GM12878 (cell line): ENCODE measurements at regions not wholly inside any gene's neighbourhood (a gene's known extent, or its start where the extent isn't known, plus 50 kb on each side); places are given as distances from the start of the nearest gene placed in this dataset.

Experiments used
- ATAC-seq: fragments of 200-7000 bp; cut with Tn5 transposase; 3 replicates; pipeline ENCODE4 v1.9.1; 2020; ENCODE audit warnings: mild to moderate bottlenecking, moderate library complexity
- BruUV-seq: library from RNA; stranded (reverse); fragments of 400-500 nt; replicated peaks from 2 replicates; lab custom pipeline; 2021; lab: Mats Ljungman, UMichigan
- CTCF ChIA-PET: fragments of 300-600 bp; sonication (Branson Sonifier 250); formaldehyde crosslinking; extraction: SDS; loops from one replicate; lab custom pipeline; 2021; ENCODE audit warnings: inconsistent platforms; lab: Yijun Ruan, JAX
- POLR2A ChIA-PET: fragments of 350-600 bp; formaldehyde crosslinking; extraction: SDS; loops from one replicate; lab custom pipeline; 2021; ENCODE audit warnings: inconsistent platforms; lab: Charles Lee
- RAD21 ChIA-PET: fragments of 300-600 bp; sonication (Branson Sonifier 250); formaldehyde crosslinking; loops from one replicate; lab custom pipeline; 2023; ENCODE audit warnings: antibody characterized with exemption; ENCODE audit not compliant: unreplicated experiment; lab: Charles Lee
- SMC1A ChIA-PET: fragments of 300-600 bp; sonication (Branson Sonifier 250); formaldehyde crosslinking; loops from one replicate; lab custom pipeline; 2023; ENCODE audit not compliant: unreplicated experiment, uncharacterized antibody; lab: Charles Lee
- DNase-seq: peaks from one replicate; pipeline ENCODE4 v3.0.0-alpha.2; 2011; ENCODE audit warnings: low read depth, low spot score
- FAIRE-seq: peaks from 3 replicates; lab custom pipeline; 2011; peaks lifted over from hg19 to GRCh38; lab: Jason Lieb, UNC
- H2AFZ ChIP-seq: 2 replicates; pipeline ENCODE4 v1.6.0; 2011; ENCODE audit warnings: low read depth, low read length, control low read depth; ENCODE audit not compliant: control insufficient read depth
- H3K27ac ChIP-seq: 2 replicates; pipeline ENCODE4 v1.5.1; 2011; ENCODE audit warnings: control low read depth; ENCODE audit not compliant: control insufficient read depth, insufficient read depth
- H3K27me3 ChIP-seq, 2 experiments: replicated peaks in 1 of 2; 2 replicates each; pipeline versions ENCODE4 v1.6.0 to v1.6.1; 2011; ENCODE audit warnings: low read length in 1 of 2; ENCODE audit not compliant: control insufficient read depth in 2 of 2, insufficient read depth in 2 of 2
- H3K36me3 ChIP-seq, 2 experiments: 2 replicates each; pipeline ENCODE4 v1.5.1; 2011; ENCODE audit warnings: low read length in 1 of 2; ENCODE audit not compliant: control insufficient read depth in 2 of 2, insufficient read depth in 2 of 2
- H3K4me1 ChIP-seq: 2 replicates; pipeline ENCODE4 v1.6.1; 2011; ENCODE audit warnings: mild to moderate bottlenecking, low read length, moderate library complexity, mixed read lengths; ENCODE audit not compliant: control insufficient read depth, insufficient read depth
- H3K4me2 ChIP-seq: 2 replicates; pipeline ENCODE4 v1.6.0; 2011; ENCODE audit warnings: control low read depth; ENCODE audit not compliant: control insufficient read depth, insufficient read depth
- H3K4me3 ChIP-seq: fragments of 200-600 bp; sonication (generic); 2 replicates; pipeline ENCODE4 v1.5.1; 2016
- H3K79me2 ChIP-seq: 2 replicates; pipeline ENCODE4 v1.6.0; 2011; ENCODE audit warnings: low read length; ENCODE audit not compliant: control insufficient read depth, insufficient read depth
- H3K9ac ChIP-seq: 2 replicates; pipeline ENCODE4 v1.8.0; 2011; ENCODE audit warnings: low read length, control low read depth, mixed read lengths; ENCODE audit not compliant: control insufficient read depth, insufficient read depth
- H3K9me3 ChIP-seq: replicated peaks from 3 replicates; pipeline ENCODE4 v1.5.1; 2011; ENCODE audit warnings: mild to moderate bottlenecking, low read length; ENCODE audit not compliant: control insufficient read depth, insufficient read depth
- H4K20me1 ChIP-seq: 2 replicates; pipeline ENCODE4 v1.6.0; 2011; ENCODE audit not compliant: control insufficient read depth, insufficient read depth
- BCL11A ChIP-seq: IDR thresholded peaks from 2 replicates; pipeline ENCODE4 v1.6.1; 2011; ENCODE audit warnings: low read depth, low read length
- BMI1 ChIP-seq: fragments of 450-650 bp; IDR thresholded peaks from 2 replicates; pipeline ENCODE4 v1.6.1; 2016; ENCODE audit warnings: mild to moderate bottlenecking, moderate library complexity, borderline replicate concordance
- BRCA1 ChIP-seq: IDR thresholded peaks from 2 replicates; pipeline ENCODE4 v1.6.1; 2011; ENCODE audit warnings: low read depth, low read length, improper control_type of control experiment
- MEF2B ChIP-seq: fragments of 450-650 bp; IDR thresholded peaks from 2 replicates; pipeline ENCODE4 v1.6.1; 2018; ENCODE audit warnings: mild to moderate bottlenecking, moderate library complexity; ENCODE audit not compliant: partially characterized antibody, poor library complexity, severe bottlenecking
- MYB ChIP-seq: fragments of 150-350 bp; IDR thresholded peaks from 2 replicates; pipeline ENCODE4 v1.6.1; 2014; ENCODE audit warnings: mild to moderate bottlenecking, low read depth, low read length, borderline replicate concordance
- NFIC ChIP-seq: IDR thresholded peaks from 2 replicates; pipeline ENCODE4 v1.6.1; 2012; ENCODE audit warnings: low read depth, mild to moderate bottlenecking, inconsistent platforms, low read length, moderate library complexity
- NR2C1 ChIP-seq: fragments of 450-650 bp; IDR thresholded peaks from 2 replicates; pipeline ENCODE4 v1.6.1; 2017; ENCODE audit warnings: antibody characterized with exemption, mild to moderate bottlenecking, moderate library complexity
- NR2C2 ChIP-seq: IDR thresholded peaks from 2 replicates; pipeline ENCODE4 v1.6.1; 2011; ENCODE audit warnings: borderline replicate concordance, low read depth; ENCODE audit not compliant: control insufficient read depth, insufficient read length
- RB1 ChIP-seq: fragments of 450-650 bp; formaldehyde crosslinking; IDR thresholded peaks from 2 replicates; pipeline ENCODE4 v1.6.1; 2017; ENCODE audit warnings: mild to moderate bottlenecking, borderline replicate concordance
- SPI1 ChIP-seq: IDR thresholded peaks from 2 replicates; pipeline ENCODE4 v1.6.1; 2011; ENCODE audit warnings: low read depth, mild to moderate bottlenecking, low read length, moderate library complexity, borderline replicate concordance; ENCODE audit not compliant: insufficient read depth
- SUZ12 ChIP-seq: fragments of 200-600 bp; sonication (generic); IDR thresholded peaks from one replicate; pipeline ENCODE4 v1.6.1; 2018; ENCODE audit warnings: antibody characterized with exemption, mild to moderate bottlenecking; ENCODE audit not compliant: unreplicated experiment
- TBL1XR1 ChIP-seq: IDR thresholded peaks from 2 replicates; pipeline ENCODE4 v1.6.1; 2012; ENCODE audit warnings: low read depth, low read length, improper control_type of control experiment
- TCF7 ChIP-seq: IDR thresholded peaks from 2 replicates; pipeline ENCODE4 v1.6.1; 2014; ENCODE audit warnings: antibody characterized with exemption, borderline replicate concordance
- ZBED1 ChIP-seq: IDR thresholded peaks from 2 replicates; pipeline ENCODE4 v1.6.1; 2016; ENCODE audit warnings: borderline replicate concordance
- WGBS: methylation state at CpG from one replicate; pipeline ENCODE4 v1.1.6; 2016; ENCODE audit warnings: low lambda C conversion rate; ENCODE audit not compliant: insufficient replicate concordance, insufficient coverage; ENCODE audit errors: missing lambda C conversion rate; 5-methylcytosine and 5-hydroxymethylcytosine counted together
- in situ Hi-C: fragments of 300-500 bp; cut with MboI; formaldehyde crosslinking; loops from 9 replicates; pipeline ENCODE4 v1.14.3; 2018; ENCODE audit warnings: mixed read lengths
- intact Hi-C: fragments of 100-400 bp; cut with micrococcal nuclease; formaldehyde crosslinking; loops from one replicate; pipeline ENCODE4 v1.14.2; 2022; ENCODE audit not compliant: unreplicated experiment
- TF ChIP-seq, protein P1 (sequence below): IDR thresholded peaks from 2 replicates; pipeline ENCODE4 v1.6.1; 2012; ENCODE audit warnings: improper control_type of control experiment, low read depth, low read length; ENCODE audit not compliant: insufficient replicate concordance
- TF ChIP-seq, protein P2 (sequence below): fragments of 450-650 bp; formaldehyde crosslinking; IDR thresholded peaks from 2 replicates; pipeline ENCODE4 v1.4.0; 2020; ENCODE audit warnings: mild to moderate bottlenecking, moderate library complexity

DNA sequence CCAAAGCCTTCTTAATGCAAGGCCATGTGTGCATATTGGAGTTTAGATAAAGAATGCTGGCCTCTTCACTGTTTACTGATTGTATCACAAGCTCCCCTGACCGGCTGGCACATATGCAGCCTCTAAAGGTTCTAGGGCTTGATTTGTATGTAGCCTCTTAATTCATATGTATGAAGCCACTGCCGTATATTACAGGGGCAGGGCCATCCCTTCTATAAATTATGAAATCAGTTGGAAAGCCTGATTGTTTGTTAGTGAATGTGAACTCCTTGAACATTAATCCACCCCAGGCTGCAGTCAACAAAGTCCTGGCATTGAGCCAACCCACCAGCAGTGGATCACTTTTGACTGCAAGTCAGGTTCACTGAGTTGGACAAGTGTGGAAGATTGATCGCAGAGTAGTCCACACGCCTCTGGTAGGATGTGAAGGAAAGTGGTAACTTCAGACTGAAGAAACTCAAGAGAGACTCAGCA, 61.6 kb upstream of the PARD3B start:
- ChIA-PET POLR2A (no interaction called here), SMC1A (no interaction called here), RAD21 (no interaction called here), CTCF (no interaction called here)
- Histone ChIP-seq H2AFZ (no peak overlapping the region), H4K20me1 (no peaks in the 10 kb centered on the region), H3K79me2 (no peaks in the 10 kb centered on the region), H3K4me1 (no peaks in the 10 kb centered on the region), H3K9me3 (no peaks in the 10 kb centered on the region), H3K27ac (no peak overlapping the region), H3K36me3 (no peaks in the 10 kb centered on the region), H3K27me3 (peaks cover 0 to 3% of the 10 kb centered on the region in 2 experiments; a peak in 1 of 4 replicates), H3K9ac (no peak overlapping the region), H3K4me3 (no peak overlapping the region), H3K4me2 (no peak overlapping the region)
- WGBS, result 0% methylated on average over 4 of the region's 4 CpGs
- BruUV-seq, result no TSS peak
- DNase-seq (no peak), ATAC-seq (no peak), FAIRE-seq (no peak)
- in situ Hi-C loops, result no loop called here
- intact Hi-C loops, result no loop called here
- TF ChIP-seq NFIC, result no peak
- no peak for TF ChIP-seq NR2C1
- TF ChIP-seq, protein P1, sequence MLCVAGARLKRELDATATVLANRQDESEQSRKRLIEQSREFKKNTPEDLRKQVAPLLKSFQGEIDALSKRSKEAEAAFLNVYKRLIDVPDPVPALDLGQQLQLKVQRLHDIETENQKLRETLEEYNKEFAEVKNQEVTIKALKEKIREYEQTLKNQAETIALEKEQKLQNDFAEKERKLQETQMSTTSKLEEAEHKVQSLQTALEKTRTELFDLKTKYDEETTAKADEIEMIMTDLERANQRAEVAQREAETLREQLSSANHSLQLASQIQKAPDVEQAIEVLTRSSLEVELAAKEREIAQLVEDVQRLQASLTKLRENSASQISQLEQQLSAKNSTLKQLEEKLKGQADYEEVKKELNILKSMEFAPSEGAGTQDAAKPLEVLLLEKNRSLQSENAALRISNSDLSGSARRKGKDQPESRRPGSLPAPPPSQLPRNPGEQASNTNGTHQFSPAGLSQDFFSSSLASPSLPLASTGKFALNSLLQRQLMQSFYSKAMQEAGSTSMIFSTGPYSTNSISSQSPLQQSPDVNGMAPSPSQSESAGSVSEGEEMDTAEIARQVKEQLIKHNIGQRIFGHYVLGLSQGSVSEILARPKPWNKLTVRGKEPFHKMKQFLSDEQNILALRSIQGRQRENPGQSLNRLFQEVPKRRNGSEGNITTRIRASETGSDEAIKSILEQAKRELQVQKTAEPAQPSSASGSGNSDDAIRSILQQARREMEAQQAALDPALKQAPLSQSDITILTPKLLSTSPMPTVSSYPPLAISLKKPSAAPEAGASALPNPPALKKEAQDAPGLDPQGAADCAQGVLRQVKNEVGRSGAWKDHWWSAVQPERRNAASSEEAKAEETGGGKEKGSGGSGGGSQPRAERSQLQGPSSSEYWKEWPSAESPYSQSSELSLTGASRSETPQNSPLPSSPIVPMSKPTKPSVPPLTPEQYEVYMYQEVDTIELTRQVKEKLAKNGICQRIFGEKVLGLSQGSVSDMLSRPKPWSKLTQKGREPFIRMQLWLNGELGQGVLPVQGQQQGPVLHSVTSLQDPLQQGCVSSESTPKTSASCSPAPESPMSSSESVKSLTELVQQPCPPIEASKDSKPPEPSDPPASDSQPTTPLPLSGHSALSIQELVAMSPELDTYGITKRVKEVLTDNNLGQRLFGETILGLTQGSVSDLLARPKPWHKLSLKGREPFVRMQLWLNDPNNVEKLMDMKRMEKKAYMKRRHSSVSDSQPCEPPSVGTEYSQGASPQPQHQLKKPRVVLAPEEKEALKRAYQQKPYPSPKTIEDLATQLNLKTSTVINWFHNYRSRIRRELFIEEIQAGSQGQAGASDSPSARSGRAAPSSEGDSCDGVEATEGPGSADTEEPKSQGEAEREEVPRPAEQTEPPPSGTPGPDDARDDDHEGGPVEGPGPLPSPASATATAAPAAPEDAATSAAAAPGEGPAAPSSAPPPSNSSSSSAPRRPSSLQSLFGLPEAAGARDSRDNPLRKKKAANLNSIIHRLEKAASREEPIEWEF, result no peak
- TF ChIP-seq, protein P2, sequence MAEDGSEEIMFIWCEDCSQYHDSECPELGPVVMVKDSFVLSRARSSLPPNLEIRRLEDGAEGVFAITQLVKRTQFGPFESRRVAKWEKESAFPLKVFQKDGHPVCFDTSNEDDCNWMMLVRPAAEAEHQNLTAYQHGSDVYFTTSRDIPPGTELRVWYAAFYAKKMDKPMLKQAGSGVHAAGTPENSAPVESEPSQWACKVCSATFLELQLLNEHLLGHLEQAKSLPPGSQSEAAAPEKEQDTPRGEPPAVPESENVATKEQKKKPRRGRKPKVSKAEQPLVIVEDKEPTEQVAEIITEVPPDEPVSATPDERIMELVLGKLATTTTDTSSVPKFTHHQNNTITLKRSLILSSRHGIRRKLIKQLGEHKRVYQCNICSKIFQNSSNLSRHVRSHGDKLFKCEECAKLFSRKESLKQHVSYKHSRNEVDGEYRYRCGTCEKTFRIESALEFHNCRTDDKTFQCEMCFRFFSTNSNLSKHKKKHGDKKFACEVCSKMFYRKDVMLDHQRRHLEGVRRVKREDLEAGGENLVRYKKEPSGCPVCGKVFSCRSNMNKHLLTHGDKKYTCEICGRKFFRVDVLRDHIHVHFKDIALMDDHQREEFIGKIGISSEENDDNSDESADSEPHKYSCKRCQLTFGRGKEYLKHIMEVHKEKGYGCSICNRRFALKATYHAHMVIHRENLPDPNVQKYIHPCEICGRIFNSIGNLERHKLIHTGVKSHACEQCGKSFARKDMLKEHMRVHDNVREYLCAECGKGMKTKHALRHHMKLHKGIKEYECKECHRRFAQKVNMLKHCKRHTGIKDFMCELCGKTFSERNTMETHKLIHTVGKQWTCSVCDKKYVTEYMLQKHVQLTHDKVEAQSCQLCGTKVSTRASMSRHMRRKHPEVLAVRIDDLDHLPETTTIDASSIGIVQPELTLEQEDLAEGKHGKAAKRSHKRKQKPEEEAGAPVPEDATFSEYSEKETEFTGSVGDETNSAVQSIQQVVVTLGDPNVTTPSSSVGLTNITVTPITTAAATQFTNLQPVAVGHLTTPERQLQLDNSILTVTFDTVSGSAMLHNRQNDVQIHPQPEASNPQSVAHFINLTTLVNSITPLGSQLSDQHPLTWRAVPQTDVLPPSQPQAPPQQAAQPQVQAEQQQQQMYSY (CRISPR knock-in tag), result no peak
- no peak for TF ChIP-seq RB1
- TF ChIP-seq BCL11A, result no peak
- no peak for TF ChIP-seq MYB
- TF ChIP-seq BRCA1, result no peak
- no peak for TF ChIP-seq TCF7
- no peak for TF ChIP-seq NR2C2
- no peak for TF ChIP-seq MEF2B
- TF ChIP-seq TBL1XR1, result no peak
- no peak for TF ChIP-seq SPI1
- TF ChIP-seq SUZ12, result no peak
- TF ChIP-seq ZBED1, result no peak
- no peak for TF ChIP-seq BMI1
